Spleen (tissue), 11 donors: ENCODE measurements at regions not wholly inside any gene's neighbourhood (a gene's known extent, or its start where the extent isn't known, plus 50 kb on each side); places are given as distances from the start of the nearest gene placed in this dataset.

Experiments
- DNase-seq: peaks from one replicate; pipeline ENCODE4 v3.0.0-alpha.2; 2020
- H3K27ac ChIP-seq, 8 donors: fragments of 200-600 bp; sonication (generic) in 7 of 8; 1 replicate in 4 of 8; 2 replicates in 4 of 8; pipeline versions ENCODE4 v1.5.0 to v1.8.0; 2016 to 2021; ENCODE audit warnings: inconsistent platforms in 4 of 8, mild to moderate bottlenecking in 4 of 8, moderate library complexity in 1 of 8
- H3K27me3 ChIP-seq, 7 donors: fragments of 200-600 bp; sonication (generic) in 6 of 7; replicated peaks in 1 of 7; 1 replicate in 4 of 7; 2 replicates in 3 of 7; pipeline versions ENCODE4 v1.5.0 to v1.8.0; 2016 to 2021; ENCODE audit warnings: inconsistent platforms in 3 of 7, mild to moderate bottlenecking in 1 of 7
- H3K36me3 ChIP-seq, 6 donors: fragments of 200-600 bp; sonication (generic) in 5 of 6; 1 replicate in 4 of 6; 2 replicates in 2 of 6; pipeline versions ENCODE4 v1.5.0 to v1.8.0; 2016 to 2021; ENCODE audit warnings: inconsistent platforms in 2 of 6
- H3K4me1 ChIP-seq, 6 donors: fragments of 200-600 bp; sonication (generic) in 5 of 6; 1 replicate in 3 of 6; 2 replicates in 3 of 6; pipeline versions ENCODE4 v1.5.0 to v1.8.0; 2016 to 2021; ENCODE audit warnings: inconsistent platforms in 3 of 6
- H3K4me3 ChIP-seq, 8 donors: fragments of 200-600 bp; sonication (generic) in 7 of 8; 1 replicate in 4 of 8; 2 replicates in 4 of 8; pipeline versions ENCODE4 v1.5.0 to v1.8.0; 2016 to 2021; ENCODE audit warnings: inconsistent platforms in 4 of 8, mild to moderate bottlenecking in 4 of 8, moderate library complexity in 2 of 8
- H3K9me3 ChIP-seq, 8 donors: fragments of 200-600 bp; sonication (generic) in 7 of 8; 1 replicate in 4 of 8; 2 replicates in 4 of 8; pipeline versions ENCODE4 v1.5.0 to v1.8.0; 2016 to 2021; ENCODE audit warnings: inconsistent platforms in 4 of 8
- POLR2A ChIP-seq, 3 donors: fragments of 450-650 bp; IDR thresholded peaks; one replicate each; pipeline ENCODE4 v1.5.1; 2017; ENCODE audit warnings: antibody characterized with exemption in 3 of 3, mild to moderate bottlenecking in 1 of 3
- POLR2AphosphoS5 ChIP-seq, 3 donors: sonication (generic); formaldehyde crosslinking; IDR thresholded peaks; one replicate each; pipeline ENCODE4 v1.5.1; 2017; ENCODE audit warnings: antibody characterized with exemption in 3 of 3
- whole genome bisulfite sequencing, 5 donors: extraction: QIAGEN DNeasy Blood & Tissue Kit in 3 of 5; methylation state at CpG; one replicate each; pipeline versions ENCODE4 v1.1.5 to v1.1.7; 2013 to 2018; 5-methylcytosine and 5-hydroxymethylcytosine counted together
- intact Hi-C: fragments of 100-400 bp; cut with DNase I; formaldehyde crosslinking; loops from one replicate; pipeline ENCODE4 v1.15.0; 2023; ENCODE audit warnings: low total_unique reads
- TF ChIP-seq, protein P1 (sequence below), 11 experiments: fragments of 200-600 bp in 7 of 11; fragments of 450-650 bp in 4 of 11; sonication (generic) in 4 of 11; IDR thresholded peaks in 8 of 11; conservative IDR thresholded peaks in 3 of 11; 1 replicate in 7 of 11; 2 replicates in 4 of 11; pipeline versions ENCODE4 v1.4.0 to v1.8.0; 2016 to 2021; ENCODE audit warnings: antibody characterized with exemption in 11 of 11, inconsistent platforms in 4 of 11, mild to moderate bottlenecking in 1 of 11
- donor health status: healthy with polysubstance abuse.
- donor health status: DM: no; HTN: no; CAD: no; lungs with moderate emphysema.
- donor health status: DM: no; HTN: no; CAD: no.
- donor health status: Bipolar disorder and iron deficiency.
- donor health status: healthy.
- donor health status: DM: no; HTN: no; CAD: no.
- donor health status: DM: yes; HTN: yes; CAD: no.

GRCh38 chr10:84008878-84009277, 130.4 kb upstream of the GHITM start:
- Histone ChIP-seq H3K4me1 (no peaks in the 10 kb centered on the region), H3K4me3 (no peak overlapping the region), H3K36me3 (no peaks in the 10 kb centered on the region), H3K9me3 (no peaks in the 10 kb centered on the region), H3K27ac (no peak overlapping the region), H3K27me3 (peaks cover 0 to 18% (median 0%) of the 10 kb centered on the region in 7 donors)
- TF ChIP-seq, protein P1, sequence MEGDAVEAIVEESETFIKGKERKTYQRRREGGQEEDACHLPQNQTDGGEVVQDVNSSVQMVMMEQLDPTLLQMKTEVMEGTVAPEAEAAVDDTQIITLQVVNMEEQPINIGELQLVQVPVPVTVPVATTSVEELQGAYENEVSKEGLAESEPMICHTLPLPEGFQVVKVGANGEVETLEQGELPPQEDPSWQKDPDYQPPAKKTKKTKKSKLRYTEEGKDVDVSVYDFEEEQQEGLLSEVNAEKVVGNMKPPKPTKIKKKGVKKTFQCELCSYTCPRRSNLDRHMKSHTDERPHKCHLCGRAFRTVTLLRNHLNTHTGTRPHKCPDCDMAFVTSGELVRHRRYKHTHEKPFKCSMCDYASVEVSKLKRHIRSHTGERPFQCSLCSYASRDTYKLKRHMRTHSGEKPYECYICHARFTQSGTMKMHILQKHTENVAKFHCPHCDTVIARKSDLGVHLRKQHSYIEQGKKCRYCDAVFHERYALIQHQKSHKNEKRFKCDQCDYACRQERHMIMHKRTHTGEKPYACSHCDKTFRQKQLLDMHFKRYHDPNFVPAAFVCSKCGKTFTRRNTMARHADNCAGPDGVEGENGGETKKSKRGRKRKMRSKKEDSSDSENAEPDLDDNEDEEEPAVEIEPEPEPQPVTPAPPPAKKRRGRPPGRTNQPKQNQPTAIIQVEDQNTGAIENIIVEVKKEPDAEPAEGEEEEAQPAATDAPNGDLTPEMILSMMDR (IDR thresholded peaks at IDR 0.05 in 8 of 11, conservative IDR thresholded peaks at IDR 0.05 in 3 of 11) = peak in 7 of 11 experiments; percentile 18 to 65 (median 53)
- no peak for TF ChIP-seq POLR2A (IDR thresholded peaks at IDR 0.05)
- intact Hi-C loops = no loop called here
- WGBS, 5 donors = 31 to 44% (median 39%) methylated on average over 3 of the region's 3 CpGs
- no peak for DNase-seq

DNA sequence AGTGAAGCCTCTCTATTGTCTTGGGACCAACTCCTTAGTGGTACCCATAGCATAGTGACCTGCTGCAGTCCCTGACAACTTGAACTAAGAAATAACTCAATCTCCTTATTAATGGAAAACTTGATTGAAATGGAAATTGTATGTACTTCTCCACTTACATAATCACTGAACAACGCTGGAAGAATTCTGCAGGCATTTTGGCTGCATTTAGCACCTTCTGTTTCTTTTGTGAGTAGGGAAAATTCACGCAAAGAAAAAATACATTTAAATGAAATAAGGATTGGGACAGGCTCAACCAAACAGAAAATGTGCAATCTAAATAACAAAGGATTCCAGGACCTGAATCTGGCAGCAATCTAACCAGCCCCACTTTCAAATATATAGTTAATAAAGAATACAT, 126.9 kb upstream of the GHITM start:
- Histone ChIP-seq H3K36me3 (no peaks in the 10 kb centered on the region), H3K4me1 (no peaks in the 10 kb centered on the region), H3K9me3 (no peaks in the 10 kb centered on the region), H3K27me3 (peaks cover 0 to 48% (median 0%) of the 10 kb centered on the region in 7 donors), H3K27ac (no peak overlapping the region), H3K4me3 (no peak overlapping the region)
- TF ChIP-seq, protein P1 (IDR thresholded peaks at IDR 0.05 in 8 of 11, conservative IDR thresholded peaks at IDR 0.05 in 3 of 11) = no peak
- no peak for TF ChIP-seq POLR2AphosphoS5 (IDR thresholded peaks at IDR 0.05)
- TF ChIP-seq POLR2A (IDR thresholded peaks at IDR 0.05) = no peak
- WGBS, 5 donors = 64 to 86% (median 74%) methylated on average over 2 of the region's 2 CpGs
- intact Hi-C loops = no loop called here
- no peak for DNase-seq

- Histone ChIP-seq H3K27ac (no peak overlapping the region), H3K4me3 (no peak overlapping the region), H3K36me3 (no peaks in the 10 kb centered on the region), H3K9me3 (no peaks in the 10 kb centered on the region), H3K27me3 (peaks cover 0 to 49% (median 0%) of the 10 kb centered on the region in 7 donors), H3K4me1 (no peaks in the 10 kb centered on the region)
- intact Hi-C loops = no loop called here
- 12 to 20% (median 14%) methylated on average over 2 of the region's 2 CpGs for WGBS, 5 donors
- no peak for DNase-seq
- no peak for TF ChIP-seq POLR2AphosphoS5 (IDR thresholded peaks at IDR 0.05)
- no peak for TF ChIP-seq POLR2A (IDR thresholded peaks at IDR 0.05)
- TF ChIP-seq, protein P1 (IDR thresholded peaks at IDR 0.05 in 8 of 11, conservative IDR thresholded peaks at IDR 0.05 in 3 of 11) = no peak
Observed at GRCh38 chr10:84012831-84013458, 126.4 kb upstream of the GHITM start.

- DNase-seq = no peak
- WGBS, 5 donors = 64 to 77% (median 72%) methylated on average over 6 of the region's 6 CpGs
- Histone ChIP-seq H3K4me3 (no peak overlapping the region), H3K9me3 (peaks cover 0 to 7% (median 0%) of the 10 kb centered on the region in 8 donors), H3K36me3 (no peaks in the 10 kb centered on the region), H3K27ac (no peak overlapping the region), H3K4me1 (no peaks in the 10 kb centered on the region), H3K27me3 (peaks cover 0 to 35% (median 0%) of the 10 kb centered on the region in 7 donors)
- intact Hi-C loops = no loop called here
- TF ChIP-seq POLR2AphosphoS5 (IDR thresholded peaks at IDR 0.05) (no peak), POLR2A (IDR thresholded peaks at IDR 0.05) (no peak)
- TF ChIP-seq, protein P1 (IDR thresholded peaks at IDR 0.05 in 8 of 11, conservative IDR thresholded peaks at IDR 0.05 in 3 of 11) = no peak
Observed at GRCh38 chr10:84015877-84016595, 123.3 kb upstream of the GHITM start.
